Heart left ventricle (tissue), 16 donors: ENCODE measurements at regions not wholly inside any gene's neighbourhood (a gene's known extent, or its start where the extent isn't known, plus 50 kb on each side); places are given as distances from the start of the nearest gene placed in this dataset.

ENCODE experiments used
- ATAC-seq, 4 donors: fragments of 200-7000 bp; cut with Tn5 transposase; one replicate each; pipeline ENCODE4 v1.9.1; 2020 to 2022; ENCODE audit warnings: moderate library complexity in 4 of 4, mild to moderate bottlenecking in 3 of 4, moderate number of reproducible peaks in 1 of 4
- DNase-seq, 5 donors: peaks; one replicate each; pipeline ENCODE4 v3.0.0-alpha.2; 2020
- H3K27ac ChIP-seq, 12 donors: fragments of 200-600 bp; sonication (generic) in 4 of 12; one replicate each; pipeline versions ENCODE4 v1.5.0 to v1.8.0; 2016 to 2022; ENCODE audit warnings: mild to moderate bottlenecking in 2 of 12
- H3K27me3 ChIP-seq, 9 donors: fragments of 200-600 bp; sonication (generic) in 2 of 9; one replicate each; pipeline versions ENCODE4 v1.5.1 to v1.8.0; 2016 to 2022; ENCODE audit warnings: mild to moderate bottlenecking in 3 of 9
- H3K36me3 ChIP-seq, 9 donors: fragments of 200-600 bp; sonication (generic) in 2 of 9; one replicate each; pipeline versions ENCODE4 v1.5.0 to v1.8.0; 2018 to 2022; ENCODE audit warnings: mild to moderate bottlenecking in 2 of 9
- H3K4me1 ChIP-seq, 12 donors: fragments of 200-600 bp; sonication (generic) in 4 of 12; one replicate each; pipeline versions ENCODE4 v1.5.0 to v1.8.0; 2016 to 2022; ENCODE audit warnings: mild to moderate bottlenecking in 3 of 12
- H3K4me3 ChIP-seq, 12 donors: fragments of 200-600 bp; sonication (generic) in 4 of 12; one replicate each; pipeline versions ENCODE4 v1.5.0 to v1.8.0; 2017 to 2022; ENCODE audit warnings: mild to moderate bottlenecking in 9 of 12, moderate library complexity in 4 of 12
- H3K9me3 ChIP-seq, 12 donors: fragments of 200-600 bp; sonication (generic) in 4 of 12; one replicate each; pipeline versions ENCODE4 v1.5.0 to v1.8.0; 2016 to 2022; ENCODE audit warnings: mild to moderate bottlenecking in 1 of 12
- POLR2A ChIP-seq, 2 donors: fragments of 450-650 bp; IDR thresholded peaks; one replicate each; pipeline ENCODE4 v1.6.1; 2017; ENCODE audit warnings: antibody characterized with exemption in 2 of 2, mild to moderate bottlenecking in 2 of 2, moderate library complexity in 2 of 2
- WGBS, 4 donors: extraction: QIAGEN DNeasy Blood & Tissue Kit in 2 of 4; methylation state at CpG; one replicate each; pipeline versions ENCODE4 v1.1.5 to v1.1.7; 2013 to 2018; 5-methylcytosine and 5-hydroxymethylcytosine counted together
- intact Hi-C, 10 donors: fragments of 100-400 bp; cut with DNase I; formaldehyde crosslinking; loops; one replicate each; pipeline versions ENCODE4 v1.11.1 to v1.14.2; 2022
- TF ChIP-seq, protein P1 (sequence below), 12 donors: fragments of 200-600 bp; sonication (generic) in 4 of 12; IDR thresholded peaks; one replicate each; pipeline versions ENCODE4 v1.5.0 to v1.8.0; 2018 to 2022; ENCODE audit warnings: antibody characterized with exemption in 12 of 12, mild to moderate bottlenecking in 5 of 12
- donor health status: ischemic (EF 13 %, LVEDD 7.1; RV severe dilation, severe dysfunction).
- donor health status: healthy with polysubstance abuse.
- donor health status: DM: no; HTN: yes; CAD: no.
- donor health status: DM: no; HTN: no; CAD: no.
- donor health status: ischemic (EF 25% LVEDD 6.9; RV normal size, moderate dysfunction).
- donor health status: ischemic (EF 25% LVEDD 5.7; RV mildly dilated, moderate dysfunction).
- donor health status: healthy.
- donor health status: DM: yes; HTN: yes; CAD: no.
- donor health status: ischemic (EF 35%, LVEDD 5.7; RV mildly dilated, moderate dysfunction).
- donor health status: nonischemic (EF 11% LVEDD 7.7; RV severe dilation, severe dysfunction).
- donor health status: DM: yes; HTN: yes; CAD: no.
- donor health status: PGD.
- donor health status: ischemic (EF 29% LVEDD 5.4; RV normal size, mild dysfunction).
- donor health status: nonischemic (EF 23%, LVEDD 6.1; RV moderate dilation, normal function).

DNA sequence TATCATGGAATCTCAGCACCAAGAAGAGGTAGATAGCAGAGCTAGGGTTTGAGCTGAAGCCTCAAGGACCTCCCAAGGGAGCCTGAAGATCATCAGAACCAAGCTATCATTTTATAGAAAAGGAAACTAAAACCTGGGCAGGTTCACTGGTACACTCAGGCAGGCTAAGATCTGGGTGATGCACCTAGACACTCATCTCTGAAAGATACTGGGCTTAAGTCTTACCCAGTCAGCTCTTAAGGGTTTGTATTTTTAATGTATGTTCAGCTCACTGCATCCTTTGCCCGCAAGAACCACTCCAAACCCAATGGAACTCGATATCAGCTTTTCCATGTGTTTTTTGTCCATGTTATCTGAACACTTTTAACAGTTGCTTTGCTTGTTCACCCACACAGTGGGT lies 78.0 kb upstream of the SLC22A16 start:
- intact Hi-C loops, result no loop called here
- Histone ChIP-seq H3K27me3 (no peaks in the 10 kb centered on the region), H3K4me1 (no peaks in the 10 kb centered on the region), H3K4me3 (no peak overlapping the region), H3K9me3 (peaks cover 0 to 16% (median 0%) of the 10 kb centered on the region in 12 donors), H3K36me3 (no peaks in the 10 kb centered on the region), H3K27ac (no peak overlapping the region)
- TF ChIP-seq POLR2A (IDR thresholded peaks at IDR 0.05), result no peak
- TF ChIP-seq, protein P1, sequence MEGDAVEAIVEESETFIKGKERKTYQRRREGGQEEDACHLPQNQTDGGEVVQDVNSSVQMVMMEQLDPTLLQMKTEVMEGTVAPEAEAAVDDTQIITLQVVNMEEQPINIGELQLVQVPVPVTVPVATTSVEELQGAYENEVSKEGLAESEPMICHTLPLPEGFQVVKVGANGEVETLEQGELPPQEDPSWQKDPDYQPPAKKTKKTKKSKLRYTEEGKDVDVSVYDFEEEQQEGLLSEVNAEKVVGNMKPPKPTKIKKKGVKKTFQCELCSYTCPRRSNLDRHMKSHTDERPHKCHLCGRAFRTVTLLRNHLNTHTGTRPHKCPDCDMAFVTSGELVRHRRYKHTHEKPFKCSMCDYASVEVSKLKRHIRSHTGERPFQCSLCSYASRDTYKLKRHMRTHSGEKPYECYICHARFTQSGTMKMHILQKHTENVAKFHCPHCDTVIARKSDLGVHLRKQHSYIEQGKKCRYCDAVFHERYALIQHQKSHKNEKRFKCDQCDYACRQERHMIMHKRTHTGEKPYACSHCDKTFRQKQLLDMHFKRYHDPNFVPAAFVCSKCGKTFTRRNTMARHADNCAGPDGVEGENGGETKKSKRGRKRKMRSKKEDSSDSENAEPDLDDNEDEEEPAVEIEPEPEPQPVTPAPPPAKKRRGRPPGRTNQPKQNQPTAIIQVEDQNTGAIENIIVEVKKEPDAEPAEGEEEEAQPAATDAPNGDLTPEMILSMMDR (IDR thresholded peaks at IDR 0.05), result no peak
- no peak for ATAC-seq
- WGBS, 4 donors, result 71 to 88% (median 78%) methylated on average over 2 of the region's 2 CpGs
- no peak for DNase-seq

DNA sequence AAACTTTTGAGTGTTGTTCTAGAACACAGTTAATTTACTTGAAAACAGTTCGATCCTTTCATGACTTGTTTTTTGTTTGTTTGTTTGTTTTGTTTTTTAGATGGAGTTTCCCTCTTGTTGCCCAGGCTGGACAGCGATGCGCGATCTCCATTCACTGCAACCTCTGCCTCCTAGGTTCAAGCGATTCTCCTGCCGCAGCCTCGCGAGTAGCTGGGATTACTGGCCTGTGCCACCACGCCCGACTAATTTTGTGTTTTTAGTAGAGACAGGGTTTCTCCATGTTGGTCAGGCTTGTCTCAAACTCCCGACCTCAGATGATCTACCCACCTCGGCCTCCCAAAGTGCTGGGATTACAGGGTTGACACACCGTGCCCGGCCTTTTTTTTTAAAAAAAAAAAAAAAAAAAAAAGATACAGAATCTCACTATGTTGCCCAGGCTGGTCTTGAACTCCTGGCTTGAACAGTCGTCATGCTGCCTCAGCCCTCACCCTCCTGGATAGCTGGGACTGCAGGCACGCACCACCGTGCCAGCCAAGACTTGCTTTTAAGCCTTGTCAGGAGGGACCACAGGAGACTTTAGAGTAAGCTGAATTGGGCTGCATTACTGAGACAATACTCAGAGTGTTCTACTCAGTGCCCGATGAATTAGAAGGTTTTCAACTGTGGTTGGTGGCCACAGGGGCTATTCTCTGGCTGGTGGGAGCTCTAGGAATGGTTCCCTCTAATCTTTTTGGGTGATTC lies 76.7 kb upstream of the SLC22A16 start:
- H3K4me3 ChIP-seq, result no peak overlapping the region
- no peaks in the 10 kb centered on the region for H3K27me3 ChIP-seq
- no peak overlapping the region for H3K27ac ChIP-seq
- peaks cover 0 to 12% (median 0%) of the 10 kb centered on the region in 12 donors for H3K9me3 ChIP-seq
- H3K36me3 ChIP-seq, result no peaks in the 10 kb centered on the region
- TF ChIP-seq, protein P1 (IDR thresholded peaks at IDR 0.05), result no peak
- no peak for TF ChIP-seq POLR2A (IDR thresholded peaks at IDR 0.05)
- ATAC-seq (no peak), DNase-seq (no peak)
- intact Hi-C loops, result no loop called here
- H3K4me1 ChIP-seq, result peaks cover 0 to 6% (median 0%) of the 10 kb centered on the region in 12 donors
- 91 to 96% (median 92%) methylated on average over 18 of the region's 18 CpGs for WGBS, 4 donors

- H3K4me1 ChIP-seq, result peaks cover 0 to 8% (median 0%) of the 10 kb centered on the region in 12 donors
- no peak overlapping the region for H3K27ac ChIP-seq
- TF ChIP-seq POLR2A (IDR thresholded peaks at IDR 0.05), result no peak
- TF ChIP-seq, protein P1 (IDR thresholded peaks at IDR 0.05), result no peak
- intact Hi-C loops, result no loop called here
- H3K36me3 ChIP-seq, result no peaks in the 10 kb centered on the region
- ATAC-seq (no peak), DNase-seq (no peak)
- H3K27me3 ChIP-seq, result no peaks in the 10 kb centered on the region
- peaks cover 0 to 12% (median 0%) of the 10 kb centered on the region in 12 donors for H3K9me3 ChIP-seq
- H3K4me3 ChIP-seq, result no peak overlapping the region
Measured at GRCh38 chr6:110552076-110552475, 75.7 kb upstream of the SLC22A16 start.

DNA sequence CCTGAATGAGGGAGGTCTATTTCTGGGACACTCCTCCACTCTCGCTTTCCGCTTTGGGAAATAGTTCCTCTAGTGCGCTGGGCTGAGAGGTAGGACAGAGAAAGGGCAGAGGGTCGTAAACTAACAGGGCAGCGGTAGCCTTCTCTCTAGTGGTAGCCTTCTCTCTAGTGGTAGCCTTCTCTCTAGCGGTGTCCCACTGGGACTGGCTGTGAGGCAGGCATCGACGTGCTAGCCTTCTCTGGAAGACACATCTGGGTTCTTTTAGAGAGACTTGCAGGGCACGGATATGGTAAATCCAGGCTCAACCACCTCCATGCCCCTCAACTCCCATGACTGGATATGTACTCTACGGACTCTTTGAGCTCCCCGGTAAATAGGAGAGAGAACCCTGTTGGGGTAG lies 74.7 kb upstream of the SLC22A16 start:
- DNase-seq (no peak), ATAC-seq (no peak)
- Histone ChIP-seq H3K27ac (no peak overlapping the region), H3K9me3 (peaks cover 0 to 12% (median 0%) of the 10 kb centered on the region in 12 donors), H3K4me1 (peaks cover 0 to 8% (median 0%) of the 10 kb centered on the region in 12 donors), H3K4me3 (no peak overlapping the region), H3K27me3 (no peaks in the 10 kb centered on the region), H3K36me3 (no peaks in the 10 kb centered on the region)
- TF ChIP-seq POLR2A (IDR thresholded peaks at IDR 0.05), result no peak
- TF ChIP-seq, protein P1 (IDR thresholded peaks at IDR 0.05), result no peak
- intact Hi-C loops, result no loop called here
- 90 to 97% (median 92%) methylated on average over 11 of the region's 11 CpGs for WGBS, 4 donors
